ENCODE measurements at regions not wholly inside any gene's neighbourhood (a gene's known extent, or its start where the extent isn't known, plus 50 kb on each side); places are given as distances from the start of the nearest gene placed in this dataset.

GRCh38 chr9:99594056-99594780, 227.5 kb upstream of the NR4A3 start:
- DNase-seq: no peak

- no peak for DNase-seq
Observed at GRCh38 chr9:99595796-99596195, 225.9 kb upstream of the NR4A3 start.

DNA sequence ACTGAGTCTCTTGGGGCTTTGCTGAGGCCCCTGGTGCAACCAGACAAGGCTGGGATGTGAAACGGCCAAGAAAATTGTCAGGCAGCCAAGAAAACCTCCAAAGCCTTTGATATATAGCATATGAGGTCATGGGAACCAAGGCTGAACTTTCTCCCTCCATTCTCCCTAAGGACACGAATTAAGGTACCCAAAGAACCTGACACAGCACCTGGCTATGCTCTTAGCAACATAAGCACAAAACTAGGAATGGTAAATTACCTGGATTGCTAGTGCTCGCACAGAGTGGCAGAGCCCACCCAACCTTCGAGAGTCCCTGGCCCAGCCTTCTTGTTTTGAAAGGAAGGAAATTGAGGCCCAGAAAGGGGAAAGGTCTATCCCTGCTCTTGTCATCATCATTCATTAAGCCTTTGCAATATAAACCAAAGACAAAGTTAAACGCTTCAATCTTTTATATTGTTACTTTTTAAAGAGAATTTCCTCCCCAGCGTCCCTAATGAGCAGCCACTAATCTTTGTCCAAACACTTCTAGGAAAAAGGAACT, 220.0 kb upstream of the NR4A3 start:
- no peak for DNase-seq

- DNase-seq: no peak
Observed at GRCh38 chr9:99602854-99603253, 218.8 kb upstream of the NR4A3 start.

GRCh38 chr9:99605016-99605743, 216.5 kb upstream of the NR4A3 start:
- no peak for DNase-seq

DNA sequence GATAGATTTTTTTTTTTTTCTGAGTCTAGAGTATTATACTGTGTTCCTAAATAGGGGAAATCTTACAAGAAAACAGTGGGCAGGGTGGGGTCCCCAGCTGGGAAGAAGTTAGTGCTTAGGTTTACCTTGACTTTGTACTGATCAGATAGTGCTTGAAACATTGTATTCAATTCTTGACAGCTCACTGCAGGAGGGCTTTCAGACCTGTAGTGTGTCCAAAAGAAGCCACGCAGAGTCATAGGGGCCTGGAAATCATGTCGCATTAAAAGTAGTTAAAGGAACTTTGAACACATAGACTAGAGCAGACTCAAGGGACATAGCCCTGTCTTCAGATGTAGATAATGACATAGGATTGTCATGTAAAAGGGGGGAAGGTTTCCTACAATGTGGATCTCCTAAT, 215.4 kb upstream of the NR4A3 start:
- DNase-seq: no peak

- DNase-seq: no peak
Observed at GRCh38 chr9:99606957-99607356, 214.7 kb upstream of the NR4A3 start.

- no peak for DNase-seq
Observed at GRCh38 chr9:99607842-99608448, 213.7 kb upstream of the NR4A3 start.

- no peak for DNase-seq
Observed at GRCh38 chr9:99614341-99614740, 207.3 kb upstream of the NR4A3 start.

GRCh38 chr9:99621040-99621439, 200.6 kb upstream of the NR4A3 start:
- no peak for DNase-seq

- DNase-seq: no peak
Observed at GRCh38 chr9:99622679-99623078, 199.0 kb upstream of the NR4A3 start.

DNA sequence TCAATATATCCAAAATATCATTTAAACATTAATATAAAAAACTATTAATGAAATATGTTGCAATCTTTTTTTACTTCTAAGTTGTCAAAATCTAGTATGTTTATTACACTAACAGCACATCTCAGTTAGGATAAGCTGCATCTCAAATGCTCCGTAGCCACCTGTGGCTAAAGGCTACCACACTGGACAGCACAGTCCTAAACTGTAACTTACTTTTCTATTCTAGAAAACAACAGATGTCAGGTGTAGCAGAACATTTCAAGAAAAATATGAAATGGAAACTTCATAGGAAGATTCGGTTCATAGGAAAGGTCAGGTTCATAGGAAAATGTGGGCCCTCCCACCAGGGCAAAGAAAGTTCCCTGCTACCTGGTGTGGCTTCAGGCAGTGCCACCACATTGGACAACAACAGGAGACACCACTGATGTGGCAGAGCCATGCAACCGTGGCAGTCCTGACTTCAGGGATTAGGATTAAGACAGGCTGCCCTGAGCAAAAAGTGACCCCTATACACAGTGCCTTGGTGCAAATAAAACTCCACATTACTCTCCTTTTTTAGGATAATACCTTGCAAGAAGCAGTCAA, 197.8 kb upstream of the NR4A3 start:
- no peak for DNase-seq

DNA sequence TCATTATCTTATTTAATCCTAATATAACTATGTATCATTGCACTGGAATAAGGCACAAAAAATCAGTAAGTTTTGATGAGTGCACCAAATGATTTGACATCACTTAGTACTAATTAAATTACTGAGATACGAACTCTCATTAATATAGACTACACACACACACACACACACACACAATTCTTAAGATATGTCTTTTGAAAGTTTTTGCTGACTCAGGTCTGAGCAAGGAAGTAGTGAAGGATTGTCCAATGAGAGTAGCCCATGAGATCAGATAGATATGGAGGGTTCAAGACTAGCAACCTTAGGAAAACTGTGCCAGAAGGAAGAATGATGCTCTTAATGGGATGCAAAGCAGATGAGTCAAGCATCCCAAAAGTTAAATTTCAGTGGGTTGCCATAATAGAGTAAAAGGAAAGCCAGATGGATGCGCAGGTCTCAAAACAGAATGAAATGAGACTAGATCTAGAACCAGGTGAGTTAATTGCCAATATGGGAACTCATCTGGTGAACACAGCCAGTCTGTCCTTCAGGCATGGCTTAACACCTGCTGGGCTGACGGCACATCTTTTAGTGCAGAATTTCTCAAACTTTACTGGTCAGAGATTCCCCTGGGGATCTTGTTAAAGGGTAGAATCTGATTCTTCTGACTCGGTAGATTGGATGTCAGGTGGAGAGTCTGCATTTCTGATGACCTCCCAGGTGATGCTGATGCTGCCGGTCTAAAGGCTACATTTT, 197.0 kb upstream of the NR4A3 start:
- DNase-seq: no peak

DNA sequence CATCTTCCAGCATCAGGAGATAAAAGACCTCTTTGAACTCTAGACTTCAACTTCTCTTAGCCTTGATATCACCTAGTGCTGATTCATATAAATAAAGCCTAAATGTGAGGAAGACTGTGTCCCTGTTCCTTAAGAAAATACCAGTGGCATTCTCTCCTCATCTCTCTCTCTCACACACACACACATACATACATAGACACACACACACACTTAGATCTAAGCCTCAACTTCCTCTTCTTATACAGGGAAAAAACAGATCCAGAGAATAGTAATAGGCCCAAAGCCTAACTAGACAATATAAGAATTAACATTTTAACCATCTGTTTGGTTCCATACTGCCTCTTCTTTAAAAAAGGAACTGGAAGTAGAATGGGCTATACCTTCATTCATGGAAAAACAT, 195.3 kb upstream of the NR4A3 start:
- no peak for DNase-seq

DNA sequence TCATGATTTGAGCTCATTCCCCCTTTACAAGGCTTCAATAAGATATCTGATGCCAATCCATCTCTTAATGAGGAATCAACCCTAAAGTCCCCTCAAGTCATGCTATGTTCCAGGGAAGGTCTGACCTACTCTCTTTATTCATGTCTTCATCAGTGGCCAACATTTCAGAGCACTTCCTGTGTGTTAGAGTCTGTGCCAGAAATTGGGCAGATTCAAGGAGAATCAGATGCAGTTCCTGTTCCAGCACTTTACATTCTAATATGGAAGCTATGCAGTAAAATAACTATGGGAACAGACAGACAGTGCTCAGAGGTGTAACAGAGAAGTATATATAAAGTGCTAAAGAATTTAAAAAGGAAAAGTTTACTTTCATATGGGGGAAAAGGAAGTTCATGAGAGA, 193.4 kb upstream of the NR4A3 start:
- DNase-seq: no peak

DNA sequence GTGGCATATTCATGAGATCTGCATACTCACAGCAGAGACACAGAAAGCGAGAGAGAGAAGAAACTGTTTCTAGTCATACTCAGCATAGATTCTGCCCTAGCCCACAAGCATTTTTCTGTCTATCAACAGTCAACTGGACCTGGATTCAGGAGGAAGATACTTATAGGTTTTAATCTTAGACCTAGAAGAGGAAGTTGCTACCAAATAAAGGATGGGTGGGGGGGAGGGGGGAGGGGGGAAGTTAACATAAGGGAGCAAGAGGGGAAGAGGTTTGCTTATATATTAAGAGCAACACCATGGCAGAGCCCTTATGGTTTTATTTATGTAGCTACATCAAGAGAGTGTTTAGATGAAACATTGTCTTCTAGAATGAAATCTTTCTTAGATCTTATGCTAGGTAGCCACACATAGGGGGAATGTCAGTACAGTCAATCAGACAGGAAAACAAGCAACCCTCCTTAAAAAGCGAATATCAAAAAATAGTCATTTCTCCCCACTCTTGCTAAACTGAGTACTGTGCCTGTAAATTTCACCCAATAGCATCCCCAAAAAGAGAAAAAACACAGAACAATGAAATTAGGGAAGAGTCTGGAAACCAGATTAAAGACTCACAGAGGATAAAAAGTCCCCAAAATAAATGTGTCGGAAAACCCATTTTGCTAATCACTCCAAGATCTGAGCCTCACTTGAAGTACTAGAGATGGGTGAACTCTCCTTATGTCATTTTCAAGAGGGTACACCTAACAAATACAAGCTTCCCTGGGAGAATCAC, 192.7 kb upstream of the NR4A3 start:
- DNase-seq: no peak

GRCh38 chr9:99632349-99633038, 189.2 kb upstream of the NR4A3 start:
- no peak for DNase-seq

DNA sequence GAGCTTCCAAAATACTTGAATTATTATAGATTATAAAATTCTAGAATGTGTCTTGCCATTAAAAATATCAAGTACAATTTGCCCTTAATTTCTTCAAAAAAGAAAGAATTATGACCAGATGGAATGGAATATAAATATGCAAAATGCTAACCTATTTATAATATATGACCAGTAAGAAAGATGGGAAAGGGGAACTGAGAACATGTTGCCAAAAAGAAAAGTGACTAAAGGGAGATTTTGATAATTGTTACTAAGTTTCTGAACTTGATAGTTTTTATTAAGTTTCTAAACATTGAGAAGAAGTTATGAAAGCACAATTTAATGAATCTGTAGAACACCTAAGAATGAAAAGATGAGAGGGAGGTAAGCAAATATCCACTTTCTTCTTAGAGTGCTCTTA, 188.4 kb upstream of the NR4A3 start:
- no peak for DNase-seq

GRCh38 chr9:99634186-99634585, 187.5 kb upstream of the NR4A3 start:
- DNase-seq: no peak

DNA sequence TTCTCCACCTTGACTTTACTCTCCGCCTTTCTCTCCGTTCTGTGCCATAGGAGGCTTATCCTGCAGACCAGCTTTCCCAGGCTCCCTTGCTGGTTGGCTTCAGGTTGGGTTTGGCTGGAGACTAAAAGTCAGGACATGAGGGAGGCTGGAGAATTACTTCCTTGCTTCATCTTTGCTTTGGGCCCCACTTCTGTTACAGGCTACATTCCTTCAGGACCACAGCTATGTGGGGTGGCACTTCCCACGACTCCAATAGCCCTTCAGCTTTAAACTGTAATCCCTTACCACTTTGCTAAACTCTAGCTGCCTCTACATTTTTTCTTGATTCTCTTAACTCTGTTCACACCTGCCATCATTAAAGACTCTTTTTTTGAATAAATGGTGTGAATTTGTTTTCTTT, 186.7 kb upstream of the NR4A3 start:
- DNase-seq: no peak

DNA sequence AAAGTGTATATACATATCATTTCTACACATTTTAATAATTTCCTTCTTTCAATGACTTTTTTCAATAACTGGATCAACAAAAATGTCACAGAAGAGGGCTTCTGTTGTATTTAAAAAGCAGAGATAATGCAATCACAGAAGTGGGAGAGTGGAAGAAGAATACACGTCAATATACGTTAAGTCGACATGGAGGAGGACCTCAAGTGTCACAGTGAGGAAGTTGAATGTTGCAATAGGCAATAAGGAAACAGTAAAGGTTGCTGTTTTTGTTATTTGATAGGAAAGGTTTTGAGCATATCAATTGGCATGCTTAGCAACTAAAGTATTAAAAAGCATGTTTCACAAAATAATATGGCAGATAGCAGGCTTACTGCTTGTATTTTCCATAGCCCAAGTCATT, 184.0 kb upstream of the NR4A3 start:
- DNase-seq: no peak

DNA sequence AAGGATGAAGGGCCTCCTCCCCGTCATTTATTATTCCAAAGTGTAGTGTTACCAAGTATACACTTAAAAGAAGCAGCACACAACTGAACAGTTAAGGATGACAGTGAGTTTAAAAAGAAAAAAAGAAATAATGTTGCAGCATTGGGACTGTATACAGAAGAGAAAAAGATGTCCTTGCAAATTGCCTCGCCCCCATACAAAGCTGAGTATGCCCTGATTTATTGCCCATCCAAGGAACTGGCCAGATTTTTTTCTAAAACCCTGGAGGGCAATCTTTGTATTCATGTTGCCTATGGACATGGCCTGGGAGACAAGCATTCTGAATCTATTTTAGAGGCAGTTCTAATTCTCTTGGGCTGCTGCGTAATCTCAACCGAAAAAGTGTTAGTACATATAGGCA, 182.7 kb upstream of the NR4A3 start:
- DNase-seq: no peak

Measured in SHP77 treated with DMSO at 0.1 percent for 48 hours (cell line).